ENCODE measurements at regions not wholly inside any gene's neighbourhood (a gene's known extent, or its start where the extent isn't known, plus 50 kb on each side); places are given as distances from the start of the nearest gene placed in this dataset.

DNA sequence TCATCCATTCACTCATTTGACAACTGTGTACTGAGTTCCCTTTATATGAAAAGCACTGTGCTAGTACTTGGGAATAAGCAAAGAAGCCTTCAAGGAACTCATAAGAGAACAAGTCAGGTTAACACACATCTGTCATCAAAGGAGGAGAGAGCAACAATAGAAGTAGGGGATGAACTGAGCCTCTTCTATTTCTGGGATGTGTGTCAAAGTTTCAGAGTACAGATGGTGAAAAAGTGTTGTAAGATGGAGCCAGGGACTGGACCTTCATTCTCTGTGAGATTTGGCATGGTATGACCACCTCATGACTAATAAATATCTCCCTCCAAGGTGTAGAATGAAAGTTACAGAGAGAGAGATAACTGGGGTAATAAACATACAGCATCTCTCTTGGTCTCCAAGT is 349.8 kb upstream of the PLET1 start:
- ChIA-PET POLR2A (ENCODE audit: partially characterized antibody) (no interaction called here), CTCF (ENCODE audit: partially characterized antibody) (interaction anchor here (1.7 kb wide), 1 partner anchor 22 kb away, joined by 4 read pairs; no protein-coding TSS in a partner anchor)
- Mint-ChIP-seq H3K27ac (no peak overlapping the region), H3K4me3 (peak overlapping the region in 1 of 8 donors; percentile 32), H3K9me3 (peaks cover 0 to 3% (median 0%) of the 10 kb centered on the region in 8 donors), H3K4me1 (no peaks in the 10 kb centered on the region), H3K36me3 (no peaks in the 10 kb centered on the region), H3K27me3 (peaks cover 12 to 22% of the 10 kb centered on the region in 2 donors)
- DNase-seq: no peak
- no peak overlapping the region for H3K27ac ChIP-seq (ENCODE audit: low read depth, low read length)
- H3K4me1 ChIP-seq (ENCODE audit: insufficient read depth, low read length): no peaks in the 10 kb centered on the region
- no peaks in the 10 kb centered on the region for H3K27me3 ChIP-seq (ENCODE audit: insufficient read depth, low read length)
- H3K9me3 ChIP-seq (ENCODE audit: control insufficient read depth in 1 of 2, low read length in 2 of 2): no peaks in the 10 kb centered on the region
- H3K36me3 ChIP-seq (ENCODE audit: insufficient read depth, low read length): no peaks in the 10 kb centered on the region
- intact Hi-C loops (cut with micrococcal nuclease): no loop called here
- H3K4me3 ChIP-seq (ENCODE audit: low read length in 2 of 2): no peak overlapping the region

DNA sequence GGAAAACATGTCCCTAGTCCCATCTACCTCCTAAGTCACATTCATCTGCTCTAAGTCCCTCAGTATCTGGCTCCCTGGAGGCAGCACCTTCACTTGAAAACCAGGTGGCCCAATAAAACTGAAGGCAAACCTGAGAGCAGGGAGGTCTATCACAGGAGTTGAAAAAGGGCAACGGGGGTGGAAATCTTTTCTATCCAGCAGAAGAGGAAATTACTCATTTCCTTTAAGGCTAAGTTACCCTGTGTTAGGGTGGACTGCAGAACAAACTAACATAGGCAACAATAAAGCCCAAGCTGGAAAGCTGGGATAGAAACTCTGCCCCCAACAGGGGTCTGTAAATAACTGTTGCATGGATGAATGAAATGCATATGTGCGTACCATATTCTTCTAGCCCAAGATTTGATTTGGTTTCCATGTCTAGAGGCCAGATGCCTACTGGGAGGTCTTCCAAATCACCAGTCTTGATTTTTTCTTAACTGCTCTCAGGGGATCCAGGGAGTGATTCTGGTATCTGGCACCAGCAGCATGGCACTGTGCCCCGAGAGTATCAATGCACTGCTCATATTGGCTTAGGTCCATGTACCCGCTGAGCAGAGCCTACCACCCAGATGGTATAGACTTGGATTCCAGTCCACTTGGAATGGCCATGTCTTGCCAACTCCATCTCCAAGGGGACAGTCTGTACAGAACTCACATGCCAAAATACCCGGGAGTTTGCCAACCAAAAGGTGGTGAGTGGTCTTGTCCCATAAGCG is 350.0 kb upstream of the NCAM1 start:
- H3K27ac ChIP-seq (ENCODE audit: low read depth, low read length): no peak overlapping the region
- H3K4me1 Mint-ChIP-seq: no peaks in the 10 kb centered on the region
- no peak overlapping the region for H3K4me3 ChIP-seq (ENCODE audit: low read length in 2 of 2)
- H3K9me3 ChIP-seq (ENCODE audit: control insufficient read depth in 1 of 2, low read length in 2 of 2): no peaks in the 10 kb centered on the region
- ChIA-PET POLR2A (ENCODE audit: partially characterized antibody) (no interaction called here), CTCF (ENCODE audit: partially characterized antibody) (no interaction called here)
- no peak overlapping the region for H3K27ac Mint-ChIP-seq
- H3K36me3 ChIP-seq (ENCODE audit: insufficient read depth, low read length): no peaks in the 10 kb centered on the region
- H3K27me3 Mint-ChIP-seq: peaks cover 6 to 18% of the 10 kb centered on the region in 2 donors
- H3K9me3 Mint-ChIP-seq: peaks cover 0 to 3% (median 0%) of the 10 kb centered on the region in 8 donors
- intact Hi-C loops (cut with micrococcal nuclease): no loop called here
- no peaks in the 10 kb centered on the region for H3K27me3 ChIP-seq (ENCODE audit: insufficient read depth, low read length)
- DNase-seq: no peak
- H3K36me3 Mint-ChIP-seq: no peaks in the 10 kb centered on the region
- no peak overlapping the region for H3K4me3 Mint-ChIP-seq
- no peaks in the 10 kb centered on the region for H3K4me1 ChIP-seq (ENCODE audit: insufficient read depth, low read length)

DNA sequence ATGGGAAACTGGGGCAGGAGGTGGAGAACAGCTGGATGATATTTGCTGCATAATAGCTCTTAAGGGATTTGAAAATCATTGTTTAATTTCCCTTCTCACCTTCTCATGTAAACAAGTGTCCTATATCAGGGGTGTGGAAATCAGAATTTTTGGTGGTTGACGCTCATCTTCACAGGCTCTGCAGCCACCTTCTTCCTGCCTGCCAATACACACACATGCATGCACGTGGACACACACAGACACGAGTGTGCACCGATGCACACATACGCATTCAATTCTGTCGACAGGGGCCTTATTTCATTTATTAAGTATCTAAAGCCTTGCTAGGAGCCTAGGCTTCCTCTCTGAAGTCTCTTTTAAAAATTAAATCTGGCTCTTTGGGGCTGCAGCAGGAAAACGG is 349.4 kb upstream of the NCAM1 start:
- Mint-ChIP-seq H3K36me3 (no peaks in the 10 kb centered on the region), H3K9me3 (peaks cover 0 to 3% (median 0%) of the 10 kb centered on the region in 8 donors), H3K27ac (peak overlapping the region in 1 of 7 donors; percentile 22), H3K4me1 (no peaks in the 10 kb centered on the region), H3K27me3 (peaks cover 3 to 16% of the 10 kb centered on the region in 2 donors), H3K4me3 (no peak overlapping the region)
- H3K4me1 ChIP-seq (ENCODE audit: insufficient read depth, low read length): no peaks in the 10 kb centered on the region
- H3K36me3 ChIP-seq (ENCODE audit: insufficient read depth, low read length): no peaks in the 10 kb centered on the region
- ChIA-PET POLR2A (ENCODE audit: partially characterized antibody) (no interaction called here), CTCF (ENCODE audit: partially characterized antibody) (no interaction called here)
- H3K9me3 ChIP-seq (ENCODE audit: control insufficient read depth in 1 of 2, low read length in 2 of 2): no peaks in the 10 kb centered on the region
- no peak overlapping the region for H3K27ac ChIP-seq (ENCODE audit: low read depth, low read length)
- intact Hi-C loops (cut with micrococcal nuclease): no loop called here
- H3K27me3 ChIP-seq (ENCODE audit: insufficient read depth, low read length): no peaks in the 10 kb centered on the region
- H3K4me3 ChIP-seq (ENCODE audit: low read length in 2 of 2): no peak overlapping the region
- no peak for DNase-seq

GRCh38 chr11:112612250-112612849 is 348.9 kb upstream of the NCAM1 start:
- intact Hi-C loops (cut with micrococcal nuclease): no loop called here
- Histone ChIP-seq H3K4me1 (ENCODE audit: insufficient read depth, low read length) (no peaks in the 10 kb centered on the region), H3K27me3 (ENCODE audit: insufficient read depth, low read length) (no peaks in the 10 kb centered on the region), H3K9me3 (ENCODE audit: control insufficient read depth in 1 of 2, low read length in 2 of 2) (no peaks in the 10 kb centered on the region), H3K36me3 (ENCODE audit: insufficient read depth, low read length) (no peaks in the 10 kb centered on the region), H3K27ac (ENCODE audit: low read depth, low read length) (no peak overlapping the region), H3K4me3 (ENCODE audit: low read length in 2 of 2) (no peak overlapping the region)
- no peaks in the 10 kb centered on the region for H3K4me1 Mint-ChIP-seq
- no peak overlapping the region for H3K4me3 Mint-ChIP-seq
- peaks cover 0 to 3% (median 0%) of the 10 kb centered on the region in 8 donors for H3K9me3 Mint-ChIP-seq
- H3K36me3 Mint-ChIP-seq: no peaks in the 10 kb centered on the region
- peaks cover 2 to 15% of the 10 kb centered on the region in 2 donors for H3K27me3 Mint-ChIP-seq
- H3K27ac Mint-ChIP-seq: no peak overlapping the region
- DNase-seq: no peak
- ChIA-PET CTCF (ENCODE audit: partially characterized antibody) (no interaction called here), POLR2A (ENCODE audit: partially characterized antibody) (no interaction called here)

DNA sequence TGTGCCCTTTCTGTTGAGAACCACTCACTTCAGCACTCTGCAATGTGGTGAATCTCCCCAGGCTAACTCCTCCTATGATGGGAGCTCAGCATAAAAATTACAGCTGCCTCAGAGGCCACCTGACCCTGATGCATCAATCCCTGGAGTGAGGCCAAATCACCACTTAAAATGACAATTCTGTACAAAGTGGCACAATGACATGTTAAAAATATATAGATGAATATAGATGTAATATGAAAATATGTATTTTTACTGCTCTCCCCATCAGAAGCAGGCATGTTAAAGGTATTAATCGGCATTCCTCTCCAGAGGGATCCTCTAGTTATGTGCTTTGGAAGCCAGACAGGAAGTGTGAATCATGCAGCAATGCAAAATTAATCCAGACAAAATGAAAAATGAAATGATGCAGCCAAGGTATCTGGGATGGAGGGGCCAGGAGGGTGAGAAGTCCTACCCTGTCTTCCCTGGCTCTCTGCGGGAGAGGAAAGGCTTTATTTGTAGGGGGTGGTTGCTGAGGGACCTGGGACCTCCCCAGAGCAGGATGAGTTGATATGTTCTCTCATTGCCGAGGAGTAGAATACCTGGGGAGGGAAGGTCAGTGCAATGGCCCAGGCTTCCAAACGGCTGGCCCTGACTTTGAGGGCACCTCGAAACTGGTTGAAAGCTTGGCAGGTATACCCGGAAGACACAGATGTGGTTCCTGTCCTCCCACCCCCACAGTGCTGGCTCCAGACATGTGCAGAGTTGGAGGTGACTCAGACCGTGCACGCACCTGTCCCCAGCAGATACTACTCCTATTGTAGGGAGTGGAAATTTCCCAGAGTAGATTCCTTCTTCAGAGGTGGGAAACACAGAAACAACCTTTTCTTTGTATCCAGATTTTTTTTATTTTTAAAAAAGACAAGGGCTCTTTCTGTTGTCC is 347.9 kb upstream of the NCAM1 start:
- Histone ChIP-seq H3K9me3 (ENCODE audit: control insufficient read depth in 1 of 2, low read length in 2 of 2) (no peaks in the 10 kb centered on the region), H3K27ac (ENCODE audit: low read depth, low read length) (no peak overlapping the region), H3K36me3 (ENCODE audit: insufficient read depth, low read length) (no peaks in the 10 kb centered on the region), H3K4me1 (ENCODE audit: insufficient read depth, low read length) (no peaks in the 10 kb centered on the region), H3K27me3 (ENCODE audit: insufficient read depth, low read length) (no peaks in the 10 kb centered on the region), H3K4me3 (ENCODE audit: low read length in 2 of 2) (no peak overlapping the region)
- Mint-ChIP-seq H3K27ac (no peak overlapping the region), H3K4me3 (no peak overlapping the region), H3K36me3 (no peaks in the 10 kb centered on the region), H3K9me3 (peaks cover 0 to 3% (median 0%) of the 10 kb centered on the region in 8 donors), H3K27me3 (peaks cover 2 to 12% of the 10 kb centered on the region in 2 donors), H3K4me1 (no peaks in the 10 kb centered on the region)
- ChIA-PET CTCF (ENCODE audit: partially characterized antibody) (interaction anchor here (1.1 kb wide), 1 partner anchor 25 kb away, joined by 4 read pairs; no protein-coding TSS in a partner anchor), POLR2A (ENCODE audit: partially characterized antibody) (no interaction called here)
- no peak for DNase-seq
- intact Hi-C loops (cut with micrococcal nuclease): no loop called here

- no peaks in the 10 kb centered on the region for H3K27me3 ChIP-seq (ENCODE audit: insufficient read depth, low read length)
- no peak overlapping the region for H3K4me3 ChIP-seq (ENCODE audit: low read length in 2 of 2)
- no peak for DNase-seq
- Mint-ChIP-seq H3K4me1 (no peaks in the 10 kb centered on the region), H3K4me3 (no peak overlapping the region), H3K27ac (no peak overlapping the region), H3K9me3 (peaks cover 0 to 5% (median 0%) of the 10 kb centered on the region in 8 donors), H3K36me3 (no peaks in the 10 kb centered on the region), H3K27me3 (peaks cover 2 to 9% of the 10 kb centered on the region in 2 donors)
- ChIA-PET CTCF (ENCODE audit: partially characterized antibody) (interaction anchor here (0.8 kb wide), 1 partner anchor 27 kb away, joined by 3 read pairs; no protein-coding TSS in a partner anchor), POLR2A (ENCODE audit: partially characterized antibody) (no interaction called here)
- intact Hi-C loops (cut with micrococcal nuclease): no loop called here
- H3K4me1 ChIP-seq (ENCODE audit: insufficient read depth, low read length): no peaks in the 10 kb centered on the region
- H3K36me3 ChIP-seq (ENCODE audit: insufficient read depth, low read length): no peaks in the 10 kb centered on the region
- no peak overlapping the region for H3K27ac ChIP-seq (ENCODE audit: low read depth, low read length)
- no peaks in the 10 kb centered on the region for H3K9me3 ChIP-seq (ENCODE audit: control insufficient read depth in 1 of 2, low read length in 2 of 2)
Observed at GRCh38 chr11:112614605-112615004, 346.6 kb upstream of the NCAM1 start.

GRCh38 chr11:112615238-112615637 is 346.0 kb upstream of the NCAM1 start:
- H3K36me3 Mint-ChIP-seq: no peaks in the 10 kb centered on the region
- H3K4me3 ChIP-seq (ENCODE audit: low read length in 2 of 2): no peak overlapping the region
- ChIA-PET POLR2A (ENCODE audit: partially characterized antibody) (no interaction called here), CTCF (ENCODE audit: partially characterized antibody) (interaction anchor here (0.8 kb wide), 1 partner anchor 28 kb away, joined by 3 read pairs; no protein-coding TSS in a partner anchor)
- H3K27me3 Mint-ChIP-seq: peaks cover 2 to 9% of the 10 kb centered on the region in 2 donors
- H3K27ac ChIP-seq (ENCODE audit: low read depth, low read length): no peak overlapping the region
- peaks cover 0 to 5% (median 0%) of the 10 kb centered on the region in 8 donors for H3K9me3 Mint-ChIP-seq
- DNase-seq: no peak
- H3K36me3 ChIP-seq (ENCODE audit: insufficient read depth, low read length): no peaks in the 10 kb centered on the region
- intact Hi-C loops (cut with micrococcal nuclease): no loop called here
- H3K4me1 Mint-ChIP-seq: no peaks in the 10 kb centered on the region
- H3K4me1 ChIP-seq (ENCODE audit: insufficient read depth, low read length): no peaks in the 10 kb centered on the region
- no peaks in the 10 kb centered on the region for H3K9me3 ChIP-seq (ENCODE audit: control insufficient read depth in 1 of 2, low read length in 2 of 2)
- H3K27me3 ChIP-seq (ENCODE audit: insufficient read depth, low read length): no peaks in the 10 kb centered on the region
- no peak overlapping the region for H3K27ac Mint-ChIP-seq
- no peak overlapping the region for H3K4me3 Mint-ChIP-seq
